H1 (cell line): ENCODE measurements at regions not wholly inside any gene's neighbourhood (a gene's known extent, or its start where the extent isn't known, plus 50 kb on each side); places are given as distances from the start of the nearest gene placed in this dataset.

Experiments used
- BRCA1 ChIP-seq: IDR thresholded peaks from 2 replicates; pipeline ENCODE4 v1.6.1; 2012; ENCODE audit warnings: low read depth, low read length, improper control_type of control experiment
- CREB1 ChIP-seq: IDR thresholded peaks from 2 replicates; pipeline ENCODE4 v1.6.1; 2012; ENCODE audit warnings: inconsistent platforms
- CTCF ChIP-seq, 3 experiments: IDR thresholded peaks; 1 replicate in 2 of 3; 2 replicates in 1 of 3; pipeline versions ENCODE4 v1.5.1 to v1.6.1; 2011; ENCODE audit warnings: low read length in 3 of 3, mild to moderate bottlenecking in 3 of 3, inconsistent platforms in 2 of 3, low read depth in 1 of 3, moderate library complexity in 1 of 3; ENCODE audit not compliant: insufficient read depth in 1 of 3; ENCODE audit errors: control extremely low read depth in 1 of 3
- E2F6 ChIP-seq: IDR thresholded peaks from 2 replicates; pipeline ENCODE4 v1.6.1; 2012; ENCODE audit warnings: inconsistent platforms
- EP300 ChIP-seq, 2 experiments: IDR thresholded peaks; 1 replicate in 1 of 2; 2 replicates in 1 of 2; pipeline ENCODE4 v1.6.1; 2011 to 2012; ENCODE audit warnings: low read depth in 2 of 2, low read length in 2 of 2, mild to moderate bottlenecking in 2 of 2, borderline replicate concordance in 1 of 2, inconsistent platforms in 1 of 2, moderate library complexity in 1 of 2
- EZH2 ChIP-seq: fragments of 200-600 bp; sonication (generic); IDR thresholded peaks from 2 replicates; pipeline ENCODE4 v1.7.1; 2012; ENCODE audit warnings: low read depth, mild to moderate bottlenecking, moderate library complexity, low read length, inconsistent platforms; ENCODE audit not compliant: severe bottlenecking
- KDM1A ChIP-seq: fragments of 200-600, 300-600 bp; sonication (generic); IDR thresholded peaks from 2 replicates; pipeline ENCODE4 v1.7.1; 2016; ENCODE audit warnings: mild to moderate bottlenecking, low read length, borderline replicate concordance
- MAX ChIP-seq: IDR thresholded peaks from 2 replicates; pipeline ENCODE4 v1.6.1; 2012; ENCODE audit warnings: inconsistent platforms
- POLR2AphosphoS5 ChIP-seq: IDR thresholded peaks from 2 replicates; pipeline ENCODE4 v1.6.1; 2011; ENCODE audit warnings: low read depth, low read length
- YY1 ChIP-seq: IDR thresholded peaks from 2 replicates; pipeline ENCODE4 v1.6.1; 2011; ENCODE audit warnings: low read depth, mild to moderate bottlenecking, low read length
- ZNF274 ChIP-seq: IDR thresholded peaks from 2 replicates; pipeline ENCODE4 v1.7.0; 2012; ENCODE audit warnings: low read length, borderline replicate concordance; ENCODE audit errors: extremely low read depth

- TF ChIP-seq MAX (no peak), POLR2AphosphoS5 (no peak), BRCA1 (no peak), CTCF (IDR thresholded peaks at IDR 0.05; ENCODE audit: control extremely low read depth in 1 of 3, insufficient read depth in 1 of 3, low read depth in 1 of 3, low read length in 3 of 3) (no peak), KDM1A (no peak), EP300 (IDR thresholded peaks at IDR 0.05; ENCODE audit: borderline replicate concordance in 1 of 2, low read depth in 2 of 2, low read length in 2 of 2) (no peak), CREB1 (no peak), EZH2 (no peak), ZNF274 (no peak), E2F6 (no peak), YY1 (no peak)
Measured at GRCh38 chr11:128155590-128155989, 431.8 kb downstream of the ETS1 start.
